SJSA1 (cell line): ENCODE measurements at regions not wholly inside any gene's neighbourhood (a gene's known extent, or its start where the extent isn't known, plus 50 kb on each side); places are given as distances from the start of the nearest gene placed in this dataset.
"Not testable (repeated sequence)": the region's sequence is repeated elsewhere in the genome, so short reads cannot be mapped to it uniquely, and the experiment has no call there.

ENCODE experiments used
- DNase-seq, 2 experiments: peaks; one replicate each; pipeline ENCODE4 v3.0.0-alpha.2; 2015 to 2020; ENCODE audit warnings: low spot score in 2 of 2, low read depth in 1 of 2
- H3K27ac ChIP-seq: fragments of 250-450 bp; sonication (Bioruptor Pico); 2 replicates; pipeline ENCODE4 v1.5.1; 2020; ENCODE audit warnings: mild to moderate bottlenecking, moderate library complexity
- H3K27me3 ChIP-seq: fragments of 250-450 bp; sonication (Bioruptor Pico); replicated peaks from 2 replicates; pipeline ENCODE4 v1.5.1; 2020; ENCODE audit warnings: mild to moderate bottlenecking, moderate library complexity
- H3K36me3 ChIP-seq: fragments of 250-450 bp; sonication (Bioruptor Pico); 2 replicates; pipeline ENCODE4 v1.5.1; 2020; ENCODE audit warnings: mild to moderate bottlenecking
- H3K4me1 ChIP-seq: fragments of 250-450 bp; sonication (Bioruptor Pico); replicated peaks from 2 replicates; pipeline ENCODE4 v1.6.1; 2021; ENCODE audit warnings: mild to moderate bottlenecking
- H3K4me3 ChIP-seq: fragments of 250-450 bp; sonication (Bioruptor Pico); 2 replicates; pipeline ENCODE4 v1.5.1; 2020; ENCODE audit warnings: mild to moderate bottlenecking
- H3K9me3 ChIP-seq: fragments of 250-450 bp; sonication (Bioruptor Pico); replicated peaks from 2 replicates; pipeline ENCODE4 v1.5.1; 2020; ENCODE audit warnings: mild to moderate bottlenecking

DNA sequence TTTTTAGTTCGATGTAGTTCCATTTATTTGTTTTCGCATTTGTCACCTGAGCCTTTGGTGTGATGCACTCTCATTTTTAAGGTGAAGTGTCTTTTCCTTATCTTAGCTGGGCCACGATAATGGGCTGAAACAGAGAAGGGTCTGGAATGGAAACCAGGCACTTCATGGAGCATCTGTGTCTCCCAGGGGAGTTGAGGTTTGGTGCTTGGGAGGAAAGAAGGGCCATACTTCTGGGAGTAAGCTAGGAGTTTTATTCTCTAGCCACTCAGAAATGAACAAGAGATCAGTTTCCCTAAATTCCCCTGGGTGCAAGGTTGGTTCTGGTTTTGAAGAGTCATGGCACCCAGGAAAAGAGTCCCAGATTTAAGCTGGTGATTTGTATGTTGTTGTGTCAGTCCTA is 179.4 kb upstream of the CXCR4 start:
- no peaks in the 10 kb centered on the region for H3K36me3 ChIP-seq
- H3K9me3 ChIP-seq = no peaks in the 10 kb centered on the region
- H3K4me1 ChIP-seq = no peaks in the 10 kb centered on the region
- H3K27me3 ChIP-seq = no peaks in the 10 kb centered on the region
- DNase-seq = no peak
- H3K27ac ChIP-seq = no peak overlapping the region
- H3K4me3 ChIP-seq = no peak overlapping the region

DNA sequence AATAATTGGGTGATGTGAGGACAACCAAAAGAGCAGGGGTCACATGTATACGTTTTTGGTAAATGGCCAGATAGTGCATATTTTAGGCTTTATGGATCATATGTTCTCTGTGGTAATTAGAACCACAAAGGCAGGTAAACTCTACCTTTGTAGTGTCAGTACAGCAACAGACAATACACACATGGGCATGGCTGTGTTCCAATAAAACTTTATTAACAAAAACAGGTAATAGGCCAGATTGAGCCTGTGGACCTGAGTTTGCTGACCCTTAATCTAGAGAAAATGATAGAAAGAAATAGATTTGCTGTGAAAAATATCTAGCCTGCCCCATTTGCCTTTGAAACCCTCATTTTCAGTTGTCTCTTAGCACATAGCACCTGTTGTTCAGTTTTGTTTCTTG is 177.2 kb upstream of the CXCR4 start:
- no peak for DNase-seq
- no peaks in the 10 kb centered on the region for H3K27me3 ChIP-seq
- H3K4me3 ChIP-seq = no peak overlapping the region
- H3K9me3 ChIP-seq = no peaks in the 10 kb centered on the region
- H3K36me3 ChIP-seq = no peaks in the 10 kb centered on the region
- no peaks in the 10 kb centered on the region for H3K4me1 ChIP-seq
- H3K27ac ChIP-seq = no peak overlapping the region

DNA sequence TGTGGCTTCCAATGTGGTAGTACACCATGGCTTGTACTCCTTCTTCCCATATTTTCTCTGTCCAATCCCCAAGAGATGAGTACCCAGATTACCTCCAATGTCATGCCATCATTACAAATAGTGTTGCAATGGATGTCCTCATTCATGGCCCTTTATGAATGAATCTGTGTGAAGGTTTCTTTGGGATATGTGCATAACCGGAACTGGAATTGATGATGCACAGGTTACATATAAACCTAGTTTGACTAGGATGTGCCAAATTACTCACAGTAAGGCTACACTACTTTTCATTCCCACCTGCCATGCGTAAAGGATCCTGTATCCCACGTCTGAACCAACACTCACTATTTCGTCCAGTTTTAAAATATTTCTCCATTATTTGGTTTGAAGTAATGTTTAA is 173.9 kb upstream of the CXCR4 start:
- no peaks in the 10 kb centered on the region for H3K4me1 ChIP-seq
- no peaks in the 10 kb centered on the region for H3K27me3 ChIP-seq
- no peak overlapping the region for H3K4me3 ChIP-seq
- H3K36me3 ChIP-seq = no peaks in the 10 kb centered on the region
- no peaks in the 10 kb centered on the region for H3K9me3 ChIP-seq
- no peak for DNase-seq
- H3K27ac ChIP-seq = no peak overlapping the region

DNA sequence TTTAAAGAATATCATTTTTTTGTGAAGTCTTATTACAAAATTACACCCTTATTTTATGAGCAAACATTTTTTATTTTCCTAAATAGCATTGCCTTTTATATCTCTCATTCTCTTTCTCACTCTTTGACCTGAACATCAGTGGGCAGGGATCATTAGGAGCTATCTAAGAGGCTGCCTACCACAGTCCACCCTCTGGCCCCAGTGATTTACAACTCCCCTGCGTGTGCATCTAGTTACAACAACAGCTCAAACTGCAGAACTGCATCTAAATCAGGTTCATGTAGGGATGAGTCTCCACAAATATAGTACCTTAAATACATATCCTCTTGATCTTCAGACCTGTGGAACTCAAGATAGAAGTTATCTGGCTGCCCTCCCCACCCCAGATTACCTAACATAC is 172.4 kb upstream of the CXCR4 start:
- H3K4me3 ChIP-seq = no peak overlapping the region
- no peaks in the 10 kb centered on the region for H3K36me3 ChIP-seq
- DNase-seq = no peak
- no peaks in the 10 kb centered on the region for H3K4me1 ChIP-seq
- H3K9me3 ChIP-seq = no peaks in the 10 kb centered on the region
- no peak overlapping the region for H3K27ac ChIP-seq
- H3K27me3 ChIP-seq = no peaks in the 10 kb centered on the region

DNA sequence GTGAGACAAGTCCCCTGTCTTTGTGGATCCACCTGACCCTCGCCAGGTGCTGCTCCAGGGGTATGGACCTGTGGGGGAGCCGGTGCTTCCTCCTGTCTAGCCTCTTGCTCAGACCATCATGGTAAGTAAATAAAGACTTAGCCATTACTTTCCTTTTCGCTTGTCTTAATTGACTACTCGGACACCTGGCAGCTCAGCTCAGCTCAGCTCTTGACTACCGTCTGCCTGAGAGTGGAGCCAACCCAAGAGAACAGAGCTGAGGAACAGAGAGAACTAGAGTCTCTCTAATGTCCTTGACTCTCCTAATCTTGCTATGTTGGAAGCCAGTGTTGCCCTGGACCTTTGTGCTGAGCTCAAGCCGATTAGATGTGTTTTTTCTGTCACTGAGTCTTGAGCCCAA is 170.3 kb upstream of the CXCR4 start:
- H3K36me3 ChIP-seq = no peaks in the 10 kb centered on the region
- no peaks in the 10 kb centered on the region for H3K4me1 ChIP-seq
- H3K4me3 ChIP-seq = no peak overlapping the region
- no peaks in the 10 kb centered on the region for H3K9me3 ChIP-seq
- no peak overlapping the region for H3K27ac ChIP-seq
- no peaks in the 10 kb centered on the region for H3K27me3 ChIP-seq
- DNase-seq = no peak

DNA sequence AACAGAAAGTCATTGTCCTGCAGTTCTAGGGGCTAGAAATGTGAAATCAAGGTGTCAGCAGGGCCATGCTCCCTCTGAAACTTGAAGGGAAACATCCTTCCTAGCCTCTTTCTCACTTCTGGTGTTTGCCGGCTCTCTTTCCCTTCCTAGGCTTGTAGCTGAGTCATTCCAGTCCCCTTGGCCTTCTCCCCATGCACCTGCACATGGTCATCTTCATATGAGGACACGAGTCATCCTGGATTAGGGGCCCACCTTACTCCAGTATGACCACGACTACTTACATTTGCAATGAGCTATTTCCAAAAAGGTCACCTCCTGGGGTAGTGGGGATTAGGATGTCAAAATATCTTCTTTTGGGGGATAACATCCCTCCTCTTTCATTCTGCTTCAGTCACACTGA is 168.5 kb upstream of the CXCR4 start:
- H3K27me3 ChIP-seq = no peaks in the 10 kb centered on the region
- no peak overlapping the region for H3K4me3 ChIP-seq
- H3K36me3 ChIP-seq = no peaks in the 10 kb centered on the region
- no peak overlapping the region for H3K27ac ChIP-seq
- no peak for DNase-seq
- no peaks in the 10 kb centered on the region for H3K9me3 ChIP-seq
- no peaks in the 10 kb centered on the region for H3K4me1 ChIP-seq

DNA sequence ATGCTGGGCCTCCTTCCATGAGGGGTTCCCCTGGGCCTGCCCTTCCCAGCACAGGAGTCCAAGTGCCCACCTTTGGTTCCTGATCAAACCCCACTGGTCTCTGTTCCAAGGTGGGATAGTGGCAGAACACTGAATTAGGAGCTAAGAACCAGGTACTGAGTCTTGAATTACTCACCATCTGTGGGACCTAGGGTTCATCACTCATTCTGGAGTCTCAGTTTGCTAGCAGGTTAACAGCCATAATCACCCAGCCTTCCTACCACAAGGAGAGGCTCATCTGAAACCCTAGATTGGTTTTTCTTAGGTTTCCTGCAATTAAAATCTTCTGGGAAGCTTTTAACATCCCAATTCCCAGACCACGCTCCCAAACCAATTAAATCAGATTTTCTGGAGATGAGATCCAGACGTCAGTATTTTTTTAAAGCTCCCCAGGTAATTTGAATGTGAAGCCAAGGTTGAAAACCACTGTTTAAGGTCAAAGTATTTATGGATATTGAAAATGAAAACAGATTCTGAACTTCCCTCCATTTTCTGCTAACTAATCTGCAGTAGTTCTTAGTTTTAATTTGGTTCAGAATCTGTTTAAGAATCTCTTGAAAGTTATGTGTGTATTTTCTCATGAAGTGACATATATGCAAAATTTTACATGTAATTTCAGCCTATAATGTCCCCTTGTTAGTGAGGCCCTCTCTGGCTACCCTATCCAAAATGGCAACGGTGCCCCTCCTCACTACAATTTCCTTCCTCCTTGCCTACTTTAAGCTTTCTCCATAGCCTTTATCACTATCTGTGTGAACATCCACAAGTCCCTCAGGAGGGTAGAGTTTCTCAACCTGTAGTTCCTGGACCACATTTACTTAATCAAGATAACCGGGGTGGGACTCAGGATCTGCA is 166.5 kb upstream of the CXCR4 start:
- DNase-seq = no peak

DNA sequence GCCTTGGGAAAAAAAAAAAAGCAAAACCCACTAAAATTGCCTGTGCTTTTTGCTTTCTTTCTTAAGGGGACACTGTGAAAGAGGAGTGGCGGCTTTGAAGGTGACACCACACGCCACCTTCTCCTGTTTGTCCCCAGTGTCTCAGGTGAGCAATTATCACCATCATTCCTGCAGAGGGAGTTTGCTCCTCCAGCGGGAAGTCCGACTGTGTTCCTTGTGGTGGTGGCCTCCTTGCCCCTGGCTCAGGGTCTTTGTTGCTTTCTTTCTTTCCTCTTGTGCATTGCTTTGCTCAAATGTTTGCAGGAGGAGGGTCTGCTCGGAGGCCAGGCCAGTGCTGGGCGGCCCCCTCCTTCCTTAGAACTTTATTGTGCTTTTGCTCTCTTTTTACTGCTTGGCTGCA is 164.3 kb upstream of the CXCR4 start:
- no peaks in the 10 kb centered on the region for H3K9me3 ChIP-seq
- no peaks in the 10 kb centered on the region for H3K36me3 ChIP-seq
- H3K27ac ChIP-seq = no peak overlapping the region
- H3K4me1 ChIP-seq = no peaks in the 10 kb centered on the region
- no peak overlapping the region for H3K4me3 ChIP-seq
- DNase-seq = no peak
- no peaks in the 10 kb centered on the region for H3K27me3 ChIP-seq

More for the DNA sequence above, 166.5 kb upstream of the CXCR4 start:
- Histone ChIP-seq H3K36me3 (no peaks in the 10 kb centered on the region), H3K4me3 (no peak overlapping the region), H3K9me3 (no peaks in the 10 kb centered on the region), H3K27me3 (no peaks in the 10 kb centered on the region), H3K4me1 (no peaks in the 10 kb centered on the region), H3K27ac (no peak overlapping the region)

DNA sequence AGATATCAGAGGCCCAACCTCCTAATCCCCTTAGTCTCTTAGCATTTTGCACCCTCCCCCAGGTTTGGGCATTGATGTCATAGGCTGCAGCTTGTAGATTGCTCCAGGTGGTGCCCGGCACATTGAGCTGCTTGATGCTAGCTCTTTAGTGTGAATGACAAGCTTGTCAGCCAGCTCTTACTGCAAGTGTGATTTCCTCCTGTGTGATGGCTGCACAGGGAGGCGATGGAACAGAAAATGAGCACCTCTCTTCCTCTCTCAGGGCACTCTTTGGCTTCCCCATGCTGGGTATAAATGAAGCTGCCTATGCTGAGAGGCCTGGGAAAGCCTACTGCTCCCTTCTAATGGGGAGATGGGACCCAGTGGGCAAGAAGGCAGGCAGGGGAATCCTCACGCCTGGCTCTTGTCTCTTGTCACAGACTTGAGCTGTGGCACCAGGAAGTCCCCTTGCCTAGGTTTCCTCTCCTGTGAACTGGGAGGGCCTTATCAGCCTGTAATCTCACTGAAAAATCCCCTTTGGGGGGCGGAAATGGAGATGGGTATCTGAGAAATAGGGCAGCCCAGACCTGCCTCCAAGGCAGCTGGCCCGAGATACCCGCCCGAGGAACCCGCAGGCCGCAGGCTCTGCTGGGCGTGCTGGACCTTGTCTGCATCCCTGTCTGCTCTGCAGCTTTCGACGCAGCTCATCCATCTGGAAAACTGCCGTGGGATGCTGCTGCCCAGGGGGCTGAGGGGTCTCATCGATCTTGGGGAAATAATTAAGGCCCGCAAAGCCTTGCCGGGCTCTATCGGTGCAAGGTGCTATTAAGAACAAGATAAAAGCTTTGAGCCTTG is 163.5 kb upstream of the CXCR4 start:
- Histone ChIP-seq H3K27ac (no peak overlapping the region), H3K27me3 (no peaks in the 10 kb centered on the region), H3K9me3 (no peaks in the 10 kb centered on the region), H3K4me3 (no peak overlapping the region), H3K4me1 (no peaks in the 10 kb centered on the region), H3K36me3 (no peaks in the 10 kb centered on the region)
- DNase-seq = no peak

DNA sequence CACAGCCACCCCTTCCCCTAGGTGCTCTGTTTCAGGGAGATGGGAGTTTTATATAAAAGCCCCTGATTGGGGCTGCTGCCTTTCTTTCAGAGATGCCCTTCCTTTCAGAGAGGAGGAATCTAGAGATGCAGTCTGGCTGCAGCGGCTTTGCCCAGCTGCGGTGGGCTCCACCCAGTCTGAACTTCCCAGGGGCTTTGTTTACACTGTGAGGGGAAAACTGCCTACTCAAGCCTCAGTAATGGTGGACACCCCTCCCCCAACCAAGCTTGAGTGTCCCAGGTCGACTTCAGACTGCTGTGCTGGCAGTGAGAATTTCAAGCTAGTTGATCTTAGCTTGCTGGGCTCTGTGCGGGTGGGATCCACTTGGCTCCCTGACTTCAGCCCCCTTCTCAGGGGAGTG is 148.4 kb upstream of the CXCR4 start:
- DNase-seq, H3K27me3 ChIP-seq, H3K27ac ChIP-seq, H3K4me3 ChIP-seq, H3K9me3 ChIP-seq, H3K4me1 ChIP-seq, H3K36me3 ChIP-seq: not testable (repeated sequence)

DNA sequence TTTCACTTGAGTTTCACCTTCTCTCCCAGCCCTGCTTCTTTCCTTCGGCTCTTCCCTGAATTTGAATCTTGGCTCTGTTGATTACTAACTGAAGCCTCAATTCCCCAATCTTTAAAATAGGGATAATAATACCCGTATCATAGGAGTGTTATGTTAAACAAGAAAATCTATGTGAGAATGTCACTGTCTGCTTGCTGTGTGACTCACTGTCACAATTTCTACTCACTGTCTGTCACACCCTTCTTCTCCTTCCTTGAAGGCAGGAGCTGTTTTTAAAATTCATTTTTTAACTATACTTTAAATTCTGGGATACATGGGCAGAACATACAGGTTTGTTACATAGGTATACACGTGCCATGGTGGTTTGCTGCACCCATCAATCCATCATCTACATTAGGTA is 141.6 kb upstream of the CXCR4 start:
- Histone ChIP-seq H3K27me3 (no peaks in the 10 kb centered on the region), H3K9me3 (no peaks in the 10 kb centered on the region), H3K4me3 (no peak overlapping the region), H3K27ac (no peak overlapping the region), H3K36me3 (no peaks in the 10 kb centered on the region), H3K4me1 (no peaks in the 10 kb centered on the region)
- DNase-seq = no peak

DNA sequence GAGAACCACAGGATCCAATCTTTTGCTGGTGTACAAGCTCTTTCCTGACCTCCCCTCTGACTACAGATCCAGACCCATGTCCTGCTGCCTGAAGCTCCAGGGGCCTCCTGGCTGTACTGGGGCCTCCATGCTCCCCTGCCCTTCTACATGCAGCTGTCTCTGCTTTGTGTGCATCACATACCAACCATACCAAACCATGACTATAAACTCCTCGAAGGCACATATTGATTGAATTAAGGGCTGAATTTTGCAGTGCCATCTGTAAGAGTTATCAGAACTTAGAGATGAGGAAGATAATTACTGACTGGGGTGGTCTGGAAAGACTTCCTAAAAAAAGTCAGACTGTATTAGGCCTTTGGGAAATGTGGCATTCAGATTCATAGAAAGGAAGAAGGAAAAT is 139.9 kb upstream of the CXCR4 start:
- H3K36me3 ChIP-seq = no peaks in the 10 kb centered on the region
- no peaks in the 10 kb centered on the region for H3K27me3 ChIP-seq
- no peaks in the 10 kb centered on the region for H3K4me1 ChIP-seq
- no peak overlapping the region for H3K4me3 ChIP-seq
- no peak for DNase-seq
- no peak overlapping the region for H3K27ac ChIP-seq
- H3K9me3 ChIP-seq = no peaks in the 10 kb centered on the region

DNA sequence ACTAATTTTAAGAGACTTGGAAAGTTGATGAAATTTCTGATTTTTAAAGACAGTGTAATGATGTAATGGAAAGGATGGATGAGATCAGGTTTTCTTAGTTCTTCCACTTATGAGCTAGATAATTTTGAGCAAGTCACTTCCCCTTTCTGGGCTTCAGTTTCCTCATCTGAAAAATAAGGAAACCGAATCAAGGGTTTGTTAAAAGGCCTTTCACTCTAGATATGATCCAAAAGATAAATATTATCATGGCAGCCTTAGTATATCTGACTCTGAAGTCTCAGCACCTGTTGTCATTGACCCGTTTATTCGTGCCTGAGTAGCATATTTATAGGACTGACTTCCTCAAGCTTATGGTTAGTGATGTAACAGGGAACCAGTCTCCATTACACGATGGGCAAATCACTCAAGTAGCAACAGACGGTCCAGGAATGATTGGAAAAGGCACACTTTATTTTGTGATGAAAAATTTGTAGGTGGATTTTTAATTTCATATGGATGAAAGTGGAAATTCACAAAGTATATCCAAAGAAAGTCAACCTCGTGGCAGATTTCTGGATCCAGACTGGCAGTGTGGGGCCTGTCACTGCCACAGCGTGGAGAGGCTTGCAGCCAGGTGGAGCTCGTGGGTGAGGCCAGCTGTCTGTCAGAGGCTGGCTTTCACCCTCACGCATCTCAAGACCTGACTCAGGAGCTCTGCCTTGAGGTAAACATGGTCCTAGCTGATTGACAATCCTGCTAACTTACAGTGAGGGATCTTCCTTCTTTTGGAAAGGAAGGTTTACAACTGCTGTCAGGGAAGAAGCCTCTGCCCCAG is 137.9 kb upstream of the CXCR4 start:
- H3K9me3 ChIP-seq = no peaks in the 10 kb centered on the region
- no peaks in the 10 kb centered on the region; the same call in 1 of the 2 replicates for H3K27me3 ChIP-seq
- H3K4me3 ChIP-seq = no peak overlapping the region
- H3K27ac ChIP-seq = no peak overlapping the region
- DNase-seq = no peak
- H3K4me1 ChIP-seq = no peaks in the 10 kb centered on the region
- no peaks in the 10 kb centered on the region for H3K36me3 ChIP-seq

DNA sequence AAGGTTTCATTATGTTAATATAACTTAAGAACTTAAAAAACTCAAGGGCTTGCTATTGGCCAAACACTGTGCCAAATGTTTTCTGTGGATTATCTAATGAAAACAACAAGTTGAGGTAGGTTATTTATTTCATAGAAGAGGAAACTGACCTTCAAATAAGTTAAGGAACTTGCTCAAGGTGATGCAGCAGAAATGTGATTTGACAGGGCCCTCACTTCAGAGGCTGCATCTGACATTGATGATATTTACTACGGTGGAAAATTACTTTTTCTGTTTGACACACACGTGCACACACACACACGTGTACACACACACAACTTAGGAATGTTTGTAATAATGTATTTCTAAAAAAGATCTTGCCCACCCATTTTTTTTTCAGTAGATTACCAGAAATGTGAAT is 137.2 kb upstream of the CXCR4 start:
- no peaks in the 10 kb centered on the region for H3K36me3 ChIP-seq
- no peak for DNase-seq
- no peak overlapping the region for H3K27ac ChIP-seq
- no peak overlapping the region for H3K4me3 ChIP-seq
- no peaks in the 10 kb centered on the region for H3K4me1 ChIP-seq
- no peaks in the 10 kb centered on the region; the same call in 1 of the 2 replicates for H3K27me3 ChIP-seq
- no peaks in the 10 kb centered on the region for H3K9me3 ChIP-seq
